Stimulated activated CD8-positive, alpha-beta memory T cell treated with anti-CD3 and anti-CD28 coated beads, Interleukin-7, amount 100 ng/mL, for 1 hour (primary cell): ENCODE measurements at regions not wholly inside any gene's neighbourhood (a gene's known extent, or its start where the extent isn't known, plus 50 kb on each side); places are given as distances from the start of the nearest gene placed in this dataset.

Experiments used
- DNase-seq, 2 donors: peaks; one replicate each; pipeline ENCODE4 v3.0.0-alpha.2; 2020; ENCODE audit warnings: low read depth in 2 of 2

- DNase-seq = no peak
These were observed 276.9 kb upstream of the NEBL start for GRCh38 chr10:21173802-21174714.

GRCh38 chr10:21172930-21173801 is 276.1 kb upstream of the NEBL start:
- no peak for DNase-seq

- no peak for DNase-seq
These were observed 275.4 kb upstream of the NEBL start for GRCh38 chr10:21172542-21172929.

- no peak for DNase-seq
These were observed 274.9 kb upstream of the NEBL start for GRCh38 chr10:21171936-21172541.

GRCh38 chr10:21171197-21171935 is 274.3 kb upstream of the NEBL start:
- DNase-seq = no peak

- no peak for DNase-seq
These were observed 273.1 kb upstream of the NEBL start for GRCh38 chr10:21170216-21170615.

- DNase-seq = no peak
These were observed 272.2 kb upstream of the NEBL start for GRCh38 chr10:21169271-21169670.

GRCh38 chr10:21167288-21168010 is 270.3 kb upstream of the NEBL start:
- DNase-seq = no peak

- no peak for DNase-seq
These were observed 269.6 kb upstream of the NEBL start for GRCh38 chr10:21166557-21167287.

GRCh38 chr10:21165489-21165888 is 268.4 kb upstream of the NEBL start:
- no peak for DNase-seq

- no peak for DNase-seq
These were observed 267.6 kb upstream of the NEBL start for GRCh38 chr10:21164687-21165086.

- no peak for DNase-seq
These were observed 265.8 kb upstream of the NEBL start for GRCh38 chr10:21162948-21163347.

- DNase-seq = no peak
These were observed 264.5 kb upstream of the NEBL start for GRCh38 chr10:21161647-21162046.

GRCh38 chr10:21161090-21161625 is 264.0 kb upstream of the NEBL start:
- DNase-seq = no peak

- no peak for DNase-seq
These were observed 263.0 kb upstream of the NEBL start for GRCh38 chr10:21160116-21160515.

GRCh38 chr10:21159669-21160068 is 262.6 kb upstream of the NEBL start:
- no peak for DNase-seq

- DNase-seq = no peak
These were observed 261.2 kb upstream of the NEBL start for GRCh38 chr10:21158301-21158700.

GRCh38 chr10:21157664-21158063 is 260.6 kb upstream of the NEBL start:
- no peak for DNase-seq

GRCh38 chr10:21150166-21150565 is 253.1 kb upstream of the NEBL start:
- DNase-seq = no peak

GRCh38 chr10:21146436-21146789 is 249.3 kb upstream of the NEBL start:
- DNase-seq = no peak
